ENCODE measurements at regions not wholly inside any gene's neighbourhood (a gene's known extent, or its start where the extent isn't known, plus 50 kb on each side); places are given as distances from the start of the nearest gene placed in this dataset.

DNA sequence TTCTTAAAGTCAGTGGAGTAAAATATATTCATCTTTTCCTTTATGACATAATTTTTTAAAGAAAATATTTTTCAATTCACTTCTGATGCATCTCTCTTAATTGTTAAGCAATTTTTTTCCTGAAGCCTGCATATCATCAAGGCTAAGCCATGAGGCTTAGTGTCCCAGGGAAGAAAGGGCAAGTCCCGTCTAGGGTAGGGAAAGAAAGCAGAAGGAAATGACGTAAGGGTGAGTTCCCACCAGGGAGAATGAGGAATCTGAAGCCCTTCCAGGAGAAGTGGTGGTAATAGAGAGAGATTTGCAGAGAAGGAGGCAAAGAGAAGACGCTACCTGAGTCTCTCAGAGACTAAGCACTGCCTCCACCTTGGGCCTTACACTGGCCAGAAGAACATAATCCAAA is 96.8 kb upstream of the NFE2L3 start:
- TF ChIP-seq, protein P1, sequence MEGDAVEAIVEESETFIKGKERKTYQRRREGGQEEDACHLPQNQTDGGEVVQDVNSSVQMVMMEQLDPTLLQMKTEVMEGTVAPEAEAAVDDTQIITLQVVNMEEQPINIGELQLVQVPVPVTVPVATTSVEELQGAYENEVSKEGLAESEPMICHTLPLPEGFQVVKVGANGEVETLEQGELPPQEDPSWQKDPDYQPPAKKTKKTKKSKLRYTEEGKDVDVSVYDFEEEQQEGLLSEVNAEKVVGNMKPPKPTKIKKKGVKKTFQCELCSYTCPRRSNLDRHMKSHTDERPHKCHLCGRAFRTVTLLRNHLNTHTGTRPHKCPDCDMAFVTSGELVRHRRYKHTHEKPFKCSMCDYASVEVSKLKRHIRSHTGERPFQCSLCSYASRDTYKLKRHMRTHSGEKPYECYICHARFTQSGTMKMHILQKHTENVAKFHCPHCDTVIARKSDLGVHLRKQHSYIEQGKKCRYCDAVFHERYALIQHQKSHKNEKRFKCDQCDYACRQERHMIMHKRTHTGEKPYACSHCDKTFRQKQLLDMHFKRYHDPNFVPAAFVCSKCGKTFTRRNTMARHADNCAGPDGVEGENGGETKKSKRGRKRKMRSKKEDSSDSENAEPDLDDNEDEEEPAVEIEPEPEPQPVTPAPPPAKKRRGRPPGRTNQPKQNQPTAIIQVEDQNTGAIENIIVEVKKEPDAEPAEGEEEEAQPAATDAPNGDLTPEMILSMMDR (IDR thresholded peaks at IDR 0.05 in 2 of 3, conservative IDR thresholded peaks at IDR 0.05 in 1 of 3; ENCODE audit: borderline replicate concordance in 1 of 3, insufficient read depth in 1 of 3, low read depth in 2 of 3, low read length in 2 of 3): no peak
- TF ChIP-seq EZH2 (IDR thresholded peaks at IDR 0.05) (no peak), TCF7L2 (IDR thresholded peaks at IDR 0.05; ENCODE audit: borderline replicate concordance, extremely low read depth, insufficient read depth, insufficient read length) (no peak), MAX (IDR thresholded peaks at IDR 0.05) (no peak), POLR2A (IDR thresholded peaks at IDR 0.05; ENCODE audit: borderline replicate concordance, extremely low read depth, insufficient read depth, insufficient read length) (no peak), RAD21 (IDR thresholded peaks at IDR 0.05; ENCODE audit: low read depth) (no peak), YY1 (IDR thresholded peaks at IDR 0.05; ENCODE audit: extremely low read depth, insufficient replicate concordance, low read depth, low read length) (no peak)

Data from HCT116 (cell line).